ENCODE measurements at regions not wholly inside any gene's neighbourhood (a gene's known extent, or its start where the extent isn't known, plus 50 kb on each side); places are given as distances from the start of the nearest gene placed in this dataset.

DNA sequence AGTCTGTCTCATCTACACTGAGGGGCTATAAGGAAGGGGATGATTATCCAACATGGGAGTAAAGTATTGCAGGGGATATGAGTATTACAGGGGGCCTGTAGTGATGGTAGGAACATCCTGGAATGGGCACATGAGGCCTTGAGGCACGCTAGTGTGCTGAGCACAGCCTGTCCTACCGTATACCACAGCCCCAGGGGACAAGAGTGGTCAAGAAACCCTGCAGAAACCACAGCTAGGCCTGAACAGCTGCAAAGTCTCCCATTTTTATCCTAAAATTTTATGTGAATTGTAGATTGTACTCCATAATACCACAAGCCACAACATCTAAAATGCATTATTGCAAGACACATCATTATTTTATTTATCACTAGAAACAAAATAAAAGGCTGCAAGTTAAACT, 136.3 kb upstream of the ASTN2 start:
- H3K18ac ChIP-seq (ENCODE audit: extremely low read depth, low read length) = peak overlapping the region; percentile 34
- no peak overlapping the region for H3K56ac ChIP-seq (replicated peaks; ENCODE audit: insufficient read length, low read depth, low read length)
- H4K91ac ChIP-seq (replicated peaks; ENCODE audit: insufficient read length, low read length) = no peak overlapping the region
- POLR2A ChIA-PET (ENCODE audit: partially characterized antibody) = no interaction called here
- H2BK5ac ChIP-seq (ENCODE audit: low read depth, low read length) = no peak overlapping the region
- H3K4me3 ChIP-seq (ENCODE audit: extremely low read depth in 1 of 4, insufficient read depth in 2 of 4, low read depth in 3 of 4, low read length in 4 of 4) = no peak overlapping the region
- WGBS, 2 experiments (ENCODE audit: extremely low coverage in 1 of 2, insufficient coverage in 1 of 2, insufficient read length in 1 of 2, insufficient replicate concordance in 2 of 2, low coverage in 1 of 2, low lambda C conversion rate in 2 of 2, missing lambda C conversion rate in 1 of 2) = 49% methylated on average over 2 of the region's 2 CpGs; no CpG with 5 or more reads in 1 of the 2 experiments
- H2BK120ac ChIP-seq (replicated peaks; ENCODE audit: low read depth, low read length) = no peak overlapping the region
- CTCF ChIA-PET (ENCODE audit: partially characterized antibody) = interaction anchor here (1.4 to 4.7 kb wide), 2 partner anchors 8 to 63 kb away, joined by 5 to 24 read pairs; no protein-coding TSS in a partner anchor
- H3K4me1 ChIP-seq (replicated peaks in 1 of 4; ENCODE audit: control insufficient read depth in 3 of 4, insufficient read depth in 4 of 4, low read length in 3 of 4) = peaks cover 5 to 19% (median 13%) of the 10 kb centered on the region in 4 experiments
- H2AFZ ChIP-seq (ENCODE audit: low read length) = no peak overlapping the region
- H3K4me2 ChIP-seq (ENCODE audit: insufficient read depth in 1 of 2, low read depth in 2 of 2, low read length in 2 of 2) = no peak overlapping the region
- no peaks in the 10 kb centered on the region for H3K36me3 ChIP-seq (ENCODE audit: control insufficient read depth in 2 of 4, insufficient read depth in 4 of 4, low read length in 3 of 4)
- H2BK12ac ChIP-seq (ENCODE audit: low read depth, low read length) = no peak overlapping the region
- no peak overlapping the region for H2BK15ac ChIP-seq (ENCODE audit: low read length)
- H3K9ac ChIP-seq (replicated peaks in 1 of 4; ENCODE audit: extremely low read depth in 1 of 4, low read depth in 3 of 4, low read length in 3 of 4) = no peak overlapping the region
- H3K23ac ChIP-seq (ENCODE audit: insufficient read length) = no peak overlapping the region
- DNase-seq (ENCODE audit: low read depth in 1 of 2, low spot score in 2 of 2) = no peak
- no peak overlapping the region for H3K27ac ChIP-seq (ENCODE audit: low read depth, low read length)
- H4K8ac ChIP-seq (ENCODE audit: extremely low read depth, insufficient read depth, low read length) = no peak overlapping the region
- H3K23me2 ChIP-seq (ENCODE audit: low read depth, low read length) = no peaks in the 10 kb centered on the region
- H4K5ac ChIP-seq (ENCODE audit: insufficient read length, low read depth, low read length) = no peak overlapping the region
- no peak for FAIRE-seq
- H3K79me1 ChIP-seq (ENCODE audit: low read depth, low read length) = no peaks in the 10 kb centered on the region
- no peaks in the 10 kb centered on the region for H4K20me1 ChIP-seq (replicated peaks in 1 of 2; ENCODE audit: control insufficient read depth in 1 of 2, insufficient read depth in 2 of 2, low read length in 2 of 2)
- no peak overlapping the region for H2AK5ac ChIP-seq (ENCODE audit: low read depth, low read length)
- H3K14ac ChIP-seq (ENCODE audit: insufficient read length) = no peak overlapping the region
- H3K4ac ChIP-seq (replicated peaks; ENCODE audit: insufficient read length, low read depth, low read length) = no peak overlapping the region
- H2BK20ac ChIP-seq (ENCODE audit: low read length) = no peak overlapping the region
- no peaks in the 10 kb centered on the region for H3K79me2 ChIP-seq (ENCODE audit: control insufficient read depth in 1 of 2, insufficient read depth in 2 of 2, low read length in 2 of 2)
- no peaks in the 10 kb centered on the region for H3K27me3 ChIP-seq (replicated peaks in 1 of 4; ENCODE audit: control insufficient read depth in 3 of 4, extremely low read depth in 1 of 4, insufficient read depth in 3 of 4, low read length in 3 of 4)
- no peaks in the 10 kb centered on the region; a peak in 1 of 4 replicates for H3K9me3 ChIP-seq (ENCODE audit: insufficient read depth in 2 of 2, low read depth in 1 of 2, low read length in 1 of 2)
- no peak for TF ChIP-seq KDM4A (IDR thresholded peaks at IDR 0.05; ENCODE audit: low read depth, low read length, severe bottlenecking)
- TF ChIP-seq POLR2AphosphoS5 (IDR thresholded peaks at IDR 0.05; ENCODE audit: low read depth, low read length) = no peak
- no peak for TF ChIP-seq CHD2 (IDR thresholded peaks at IDR 0.05; ENCODE audit: low read length)
- no peak for TF ChIP-seq TAF7 (optimal IDR thresholded peaks at IDR 0.05; ENCODE audit: borderline replicate concordance, low read depth, low read length)
- no peak for TF ChIP-seq SIX5 (IDR thresholded peaks at IDR 0.05; ENCODE audit: low read depth, low read length)
- no peak for TF ChIP-seq SIN3A (conservative IDR thresholded peaks at IDR 0.05 in 1 of 2, IDR thresholded peaks at IDR 0.05 in 1 of 2; ENCODE audit: low read depth in 1 of 2, low read length in 2 of 2)
- TF ChIP-seq, protein P1, sequence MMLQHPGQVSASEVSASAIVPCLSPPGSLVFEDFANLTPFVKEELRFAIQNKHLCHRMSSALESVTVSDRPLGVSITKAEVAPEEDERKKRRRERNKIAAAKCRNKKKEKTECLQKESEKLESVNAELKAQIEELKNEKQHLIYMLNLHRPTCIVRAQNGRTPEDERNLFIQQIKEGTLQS (IDR thresholded peaks at IDR 0.05; ENCODE audit: insufficient read depth, low read depth, low read length) = no peak
- no peak for TF ChIP-seq TAF1 (IDR thresholded peaks at IDR 0.05; ENCODE audit: low read depth, low read length)
- no peak for TF ChIP-seq NRF1 (IDR thresholded peaks at IDR 0.05; ENCODE audit: low read depth, low read length)
- no peak for TF ChIP-seq EGR1 (IDR thresholded peaks at IDR 0.05; ENCODE audit: borderline replicate concordance, low read depth, low read length)
- no peak for TF ChIP-seq NANOG (IDR thresholded peaks at IDR 0.05; ENCODE audit: insufficient read depth, low read depth, low read length, poor library complexity, severe bottlenecking)
- TF ChIP-seq KDM5A (IDR thresholded peaks at IDR 0.05; ENCODE audit: low read length) = no peak
- no peak for TF ChIP-seq KDM1A (IDR thresholded peaks at IDR 0.05; ENCODE audit: borderline replicate concordance, low read length)
- TF ChIP-seq CHD1 (IDR thresholded peaks at IDR 0.05; ENCODE audit: low read depth, low read length) = no peak
- TF ChIP-seq CBX8 (IDR thresholded peaks at IDR 0.05; ENCODE audit: borderline replicate concordance, low read depth, low read length) = no peak
